ENCODE measurements at regions not wholly inside any gene's neighbourhood (a gene's known extent, or its start where the extent isn't known, plus 50 kb on each side); places are given as distances from the start of the nearest gene placed in this dataset.
A peak's percentile ranks its signal among the peaks of the same experiment; 100 is the strongest.
"Not testable (repeated sequence)": the region's sequence is repeated elsewhere in the genome, so short reads cannot be mapped to it uniquely, and the experiment has no call there.

GRCh38 chr1:80579055-80579454, 1221.7 kb upstream of the ADGRL2 start:
- no peak for FAIRE-seq

GRCh38 chr1:80566867-80567266, 1233.9 kb upstream of the ADGRL2 start:
- FAIRE-seq (no peak), DNase-seq (ENCODE audit: low spot score) (no peak)

More at GRCh38 chr1:80579055-80579454, 1221.7 kb upstream of the ADGRL2 start:
- no peak for DNase-seq (ENCODE audit: low spot score)

GRCh38 chr1:80566123-80566522, 1234.6 kb upstream of the ADGRL2 start:
- DNase-seq (ENCODE audit: low spot score) = no peak
- no peak for FAIRE-seq

- DNase-seq (ENCODE audit: low spot score) (no peak), FAIRE-seq (peak; percentile 29)
Observed at GRCh38 chr1:80565406-80565805, 1235.3 kb upstream of the ADGRL2 start.

- DNase-seq (ENCODE audit: low spot score) (peak; percentile 51), FAIRE-seq (peak; percentile 79)
Observed at GRCh38 chr1:80542231-80542630, 1258.5 kb upstream of the ADGRL2 start.

- DNase-seq (ENCODE audit: low spot score) = no peak
Observed at GRCh38 chr1:80540596-80540995, 1260.1 kb upstream of the ADGRL2 start.

GRCh38 chr1:80540149-80540548, 1260.6 kb upstream of the ADGRL2 start:
- DNase-seq (ENCODE audit: low spot score) (no peak), FAIRE-seq (peak; percentile 50)

More at GRCh38 chr1:80540596-80540995, 1260.1 kb upstream of the ADGRL2 start:
- peak; percentile 27 for FAIRE-seq

GRCh38 chr1:80539298-80539697, 1261.4 kb upstream of the ADGRL2 start:
- DNase-seq (ENCODE audit: low spot score) = peak; percentile 53
- FAIRE-seq = peak; percentile 91

- FAIRE-seq (no peak), DNase-seq (ENCODE audit: low spot score) (peak; percentile 27)
Observed at GRCh38 chr1:80536461-80536860, 1264.3 kb upstream of the ADGRL2 start.

- DNase-seq (ENCODE audit: low spot score) = peak; percentile 80
- peak; percentile 99 for FAIRE-seq
Observed at GRCh38 chr1:80535466-80535865, 1265.3 kb upstream of the ADGRL2 start.

GRCh38 chr1:80534606-80535360, 1266.0 kb upstream of the ADGRL2 start:
- FAIRE-seq (no peak), DNase-seq (ENCODE audit: low spot score) (peak; percentile 85)

- no peak for FAIRE-seq
- no peak for DNase-seq (ENCODE audit: low spot score)
Observed at GRCh38 chr1:80533775-80534334, 1266.9 kb upstream of the ADGRL2 start.

GRCh38 chr1:80533093-80533492, 1267.6 kb upstream of the ADGRL2 start:
- DNase-seq (ENCODE audit: low spot score) (peak; percentile 31), FAIRE-seq (peak; percentile 97)

- FAIRE-seq (peak; percentile 94), DNase-seq (ENCODE audit: low spot score) (peak; percentile 67)
Observed at GRCh38 chr1:80531182-80531581, 1269.6 kb upstream of the ADGRL2 start.

GRCh38 chr1:80529546-80529945, 1271.2 kb upstream of the ADGRL2 start:
- no peak for DNase-seq (ENCODE audit: low spot score)
- peak; percentile 25 for FAIRE-seq

GRCh38 chr1:80523861-80524260, 1276.9 kb upstream of the ADGRL2 start:
- FAIRE-seq = no peak
- DNase-seq (ENCODE audit: low spot score) = no peak

- DNase-seq (ENCODE audit: low spot score) = not testable (repeated sequence)
Observed at GRCh38 chr1:80523071-80523470, 1277.7 kb upstream of the ADGRL2 start.

GRCh38 chr1:80520949-80521348, 1279.8 kb upstream of the ADGRL2 start:
- no peak for DNase-seq (ENCODE audit: low spot score)
- no peak for FAIRE-seq

More at GRCh38 chr1:80523071-80523470, 1277.7 kb upstream of the ADGRL2 start:
- not testable (repeated sequence) for FAIRE-seq

GRCh38 chr1:80517062-80517461, 1283.7 kb upstream of the ADGRL2 start:
- DNase-seq (ENCODE audit: low spot score) = no peak
- FAIRE-seq = no peak

- FAIRE-seq (no peak), DNase-seq (ENCODE audit: low spot score) (peak; percentile 82)
Observed at GRCh38 chr1:80509965-80510522, 1290.7 kb upstream of the ADGRL2 start.

- no peak for FAIRE-seq
- DNase-seq (ENCODE audit: low spot score) = no peak
Observed at GRCh38 chr1:80506216-80506615, 1294.5 kb upstream of the ADGRL2 start.

- FAIRE-seq (no peak), DNase-seq (ENCODE audit: low spot score) (no peak)
Observed at GRCh38 chr1:80498673-80499072, 1302.1 kb upstream of the ADGRL2 start.

Data from RCC 7860 (cell line).